SK-N-SH (cell line): ENCODE measurements at regions not wholly inside any gene's neighbourhood (a gene's known extent, or its start where the extent isn't known, plus 50 kb on each side); places are given as distances from the start of the nearest gene placed in this dataset.

Experiments
- CTCF ChIA-PET: fragments of 300-600, 350-600 bp; formaldehyde crosslinking; extraction: SDS; loops from one replicate; lab custom pipeline; 2021; lab: Yijun Ruan, JAX
- POLR2A ChIA-PET: fragments of 350-600 bp; sonication (Branson Sonifier 250); formaldehyde crosslinking; extraction: SDS; loops from one replicate; lab custom pipeline; 2020; ENCODE audit warnings: antibody characterized with exemption, inconsistent platforms; lab: Yijun Ruan, JAX
- DNase-seq: peaks from one replicate; pipeline ENCODE4 v3.0.0; 2012
- H2AFZ ChIP-seq: fragments of 200-600 bp; sonication (generic); 2 replicates; pipeline ENCODE4 v1.8.1; 2016; ENCODE audit warnings: antibody characterized with exemption, mild to moderate bottlenecking, low read depth
- H3F3A ChIP-seq: fragments of 200-600 bp; sonication (generic); replicated peaks from 2 replicates; pipeline ENCODE3; 2016; ENCODE audit warnings: antibody characterized with exemption, mild to moderate bottlenecking; ENCODE audit not compliant: insufficient read depth
- H3K27ac ChIP-seq, 2 experiments: fragments of 200-500 bp in 1 of 2; fragments of 200-600 bp in 1 of 2; sonication (Bioruptor generic) in 1 of 2; sonication (generic), shearing (Covaris generic) in 1 of 2; 2 replicates each; pipeline versions ENCODE4 v1.5.1 to v1.6.1; 2014 to 2016; ENCODE audit warnings: low read depth in 2 of 2, inconsistent platforms in 1 of 2, low read length in 1 of 2, mild to moderate bottlenecking in 1 of 2, mixed read lengths in 1 of 2
- H3K27me3 ChIP-seq: fragments of 200-600 bp; sonication (generic), shearing (Covaris generic); 2 replicates; pipeline ENCODE4 v1.6.1; 2016; ENCODE audit warnings: mixed run types; ENCODE audit not compliant: insufficient read depth
- H3K36me3 ChIP-seq, 2 experiments: fragments of 200-500 bp in 1 of 2; fragments of 200-600 bp in 1 of 2; sonication (Bioruptor generic) in 1 of 2; sonication (generic) in 1 of 2; replicated peaks in 1 of 2; 2 replicates each; pipeline versions ENCODE3 to v1.5.1; 2014 to 2016; ENCODE audit warnings: low read length in 1 of 2, mild to moderate bottlenecking in 1 of 2; ENCODE audit not compliant: insufficient read depth in 2 of 2, control insufficient read depth in 1 of 2
- H3K4me1 ChIP-seq, 2 experiments: fragments of 200-500 bp in 1 of 2; fragments of 200-600 bp in 1 of 2; sonication (Bioruptor generic) in 1 of 2; sonication (generic), shearing (Covaris generic) in 1 of 2; 2 replicates each; pipeline versions ENCODE4 v1.5.1 to v1.6.1; 2014 to 2016; ENCODE audit warnings: low read depth in 1 of 2, low read length in 1 of 2, mixed run types in 1 of 2; ENCODE audit not compliant: insufficient read depth in 2 of 2, control insufficient read depth in 1 of 2
- H3K4me2 ChIP-seq: fragments of 200-600 bp; sonication (generic), shearing (Covaris generic); 2 replicates; pipeline ENCODE4 v1.6.1; 2017; ENCODE audit warnings: mixed run types
- H3K4me3 ChIP-seq, 2 experiments: fragments of 200-500 bp in 1 of 2; fragments of 200-600 bp in 1 of 2; sonication (Bioruptor generic) in 1 of 2; sonication (generic), shearing (Covaris generic) in 1 of 2; 2 replicates each; pipeline versions ENCODE4 v1.5.1 to v1.8.1; 2014 to 2016; ENCODE audit warnings: low read depth in 2 of 2, inconsistent platforms in 1 of 2, low read length in 1 of 2, mild to moderate bottlenecking in 1 of 2, mixed read lengths in 1 of 2, moderate library complexity in 1 of 2
- H3K79me2 ChIP-seq: fragments of 200-600 bp; sonication (generic); 2 replicates; pipeline ENCODE4 v1.8.1; 2017; ENCODE audit warnings: mild to moderate bottlenecking; ENCODE audit not compliant: insufficient read depth
- H3K9ac ChIP-seq: fragments of 200-600 bp; sonication (generic); 2 replicates; pipeline ENCODE4 v1.6.1; 2017; ENCODE audit warnings: mixed run types
- H3K9me2 ChIP-seq: fragments of 200-600 bp; sonication (generic); 2 replicates; pipeline ENCODE4 v1.6.1; 2017; ENCODE audit warnings: mixed run types
- H3K9me3 ChIP-seq: fragments of 200-600 bp; sonication (generic); 2 replicates; pipeline ENCODE4 v1.6.1; 2017; ENCODE audit warnings: mixed run types, mild to moderate bottlenecking, moderate library complexity
- H4K20me1 ChIP-seq: fragments of 200-600 bp; sonication (generic); 2 replicates; pipeline ENCODE4 v1.6.1; 2017; ENCODE audit warnings: mild to moderate bottlenecking, mixed run types; ENCODE audit not compliant: insufficient read depth
- EP300 ChIP-seq, 2 experiments: IDR thresholded peaks; 2 replicates each; pipeline versions ENCODE4 v1.4.0 to v1.6.1; 2012; ENCODE audit warnings: borderline replicate concordance in 1 of 2, low read depth in 1 of 2, low read length in 1 of 2
- GABPA ChIP-seq: IDR thresholded peaks from 2 replicates; pipeline ENCODE4 v1.4.0; 2012; ENCODE audit warnings: low read depth, mild to moderate bottlenecking
- NRF1 ChIP-seq: IDR thresholded peaks from 2 replicates; pipeline ENCODE4 v1.6.1; 2012; ENCODE audit warnings: low read depth, mild to moderate bottlenecking, low read length
- RFX5 ChIP-seq: IDR thresholded peaks from 2 replicates; pipeline ENCODE4 v1.6.1; 2012; ENCODE audit warnings: mild to moderate bottlenecking, improper control_type of control experiment, low read length
- RXRA ChIP-seq: IDR thresholded peaks from 2 replicates; pipeline ENCODE4 v1.4.0; 2012; ENCODE audit warnings: low read depth, mild to moderate bottlenecking, borderline replicate concordance
- TAF1 ChIP-seq: IDR thresholded peaks from 2 replicates; pipeline ENCODE4 v1.6.1; 2012; ENCODE audit warnings: low read depth, mild to moderate bottlenecking, low read length, moderate library complexity, borderline replicate concordance
- YY1 ChIP-seq: IDR thresholded peaks from 2 replicates; pipeline ENCODE4 v1.4.0; 2012; ENCODE audit warnings: low read depth, mild to moderate bottlenecking
- WGBS: methylation state at CpG from one replicate; pipeline ENCODE4 v1.1.6; 2017; ENCODE audit warnings: low lambda C conversion rate; 5-methylcytosine and 5-hydroxymethylcytosine counted together
- TF ChIP-seq, protein P1 (sequence below): IDR thresholded peaks from 2 replicates; pipeline ENCODE4 v1.6.1; 2012; ENCODE audit warnings: mild to moderate bottlenecking, low read depth, low read length, moderate library complexity
- TF ChIP-seq, protein P2 (sequence below): fragments of 150-350 bp; IDR thresholded peaks from 2 replicates; pipeline ENCODE4 v1.6.1; 2016; ENCODE audit warnings: mild to moderate bottlenecking, low read depth, low read length
- TF ChIP-seq, protein P3 (sequence below): fragments of 150-350 bp; IDR thresholded peaks from 2 replicates; pipeline ENCODE4 v1.6.1; 2017; ENCODE audit warnings: antibody characterized with exemption, low read length, low read depth, borderline replicate concordance

DNA sequence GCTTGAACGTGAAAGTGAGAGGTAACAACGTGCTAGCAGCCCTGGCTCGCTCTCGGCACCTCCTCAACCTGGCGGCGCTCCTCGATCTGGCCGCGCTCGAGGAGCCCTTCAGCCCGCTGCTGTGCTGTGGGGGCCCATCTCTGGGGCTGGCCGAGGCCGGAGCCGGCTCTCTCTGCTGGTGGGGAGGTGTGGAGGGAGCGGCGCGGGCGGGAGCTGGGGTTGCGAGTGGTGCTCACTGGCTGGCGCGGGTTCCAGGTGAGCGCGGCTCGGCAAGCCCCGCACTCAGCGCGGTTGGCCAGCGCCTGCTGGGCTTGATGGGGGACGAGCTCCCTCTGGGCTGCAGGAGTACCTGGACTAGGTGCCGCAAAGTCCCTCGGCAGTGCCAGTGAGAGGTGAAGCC lies 52.5 kb upstream of the RPS6KA2 start:
- no peaks in the 10 kb centered on the region for H4K20me1 ChIP-seq
- H2AFZ ChIP-seq: no peak overlapping the region
- H3F3A ChIP-seq: no peaks in the 10 kb centered on the region
- no peaks in the 10 kb centered on the region for H3K36me3 ChIP-seq
- POLR2A ChIA-PET: no interaction called here
- peaks cover 0 to 4% of the 10 kb centered on the region in 2 experiments; a peak in 2 of 4 replicates for H3K4me1 ChIP-seq
- no peak overlapping the region for H3K9ac ChIP-seq
- no peak overlapping the region for H3K27ac ChIP-seq
- no peaks in the 10 kb centered on the region for H3K27me3 ChIP-seq
- CTCF ChIA-PET: interaction anchor here (1.1 kb wide), 1 partner anchor 146 kb away, joined by 3 read pairs; no protein-coding TSS in a partner anchor
- no peaks in the 10 kb centered on the region for H3K9me2 ChIP-seq
- no peak overlapping the region for H3K4me2 ChIP-seq
- H3K4me3 ChIP-seq: no peak overlapping the region
- TF ChIP-seq, protein P1, sequence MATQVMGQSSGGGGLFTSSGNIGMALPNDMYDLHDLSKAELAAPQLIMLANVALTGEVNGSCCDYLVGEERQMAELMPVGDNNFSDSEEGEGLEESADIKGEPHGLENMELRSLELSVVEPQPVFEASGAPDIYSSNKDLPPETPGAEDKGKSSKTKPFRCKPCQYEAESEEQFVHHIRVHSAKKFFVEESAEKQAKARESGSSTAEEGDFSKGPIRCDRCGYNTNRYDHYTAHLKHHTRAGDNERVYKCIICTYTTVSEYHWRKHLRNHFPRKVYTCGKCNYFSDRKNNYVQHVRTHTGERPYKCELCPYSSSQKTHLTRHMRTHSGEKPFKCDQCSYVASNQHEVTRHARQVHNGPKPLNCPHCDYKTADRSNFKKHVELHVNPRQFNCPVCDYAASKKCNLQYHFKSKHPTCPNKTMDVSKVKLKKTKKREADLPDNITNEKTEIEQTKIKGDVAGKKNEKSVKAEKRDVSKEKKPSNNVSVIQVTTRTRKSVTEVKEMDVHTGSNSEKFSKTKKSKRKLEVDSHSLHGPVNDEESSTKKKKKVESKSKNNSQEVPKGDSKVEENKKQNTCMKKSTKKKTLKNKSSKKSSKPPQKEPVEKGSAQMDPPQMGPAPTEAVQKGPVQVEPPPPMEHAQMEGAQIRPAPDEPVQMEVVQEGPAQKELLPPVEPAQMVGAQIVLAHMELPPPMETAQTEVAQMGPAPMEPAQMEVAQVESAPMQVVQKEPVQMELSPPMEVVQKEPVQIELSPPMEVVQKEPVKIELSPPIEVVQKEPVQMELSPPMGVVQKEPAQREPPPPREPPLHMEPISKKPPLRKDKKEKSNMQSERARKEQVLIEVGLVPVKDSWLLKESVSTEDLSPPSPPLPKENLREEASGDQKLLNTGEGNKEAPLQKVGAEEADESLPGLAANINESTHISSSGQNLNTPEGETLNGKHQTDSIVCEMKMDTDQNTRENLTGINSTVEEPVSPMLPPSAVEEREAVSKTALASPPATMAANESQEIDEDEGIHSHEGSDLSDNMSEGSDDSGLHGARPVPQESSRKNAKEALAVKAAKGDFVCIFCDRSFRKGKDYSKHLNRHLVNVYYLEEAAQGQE: no peak
- no peak for TF ChIP-seq RFX5
- no peak for DNase-seq
- H3K79me2 ChIP-seq: no peaks in the 10 kb centered on the region
- H3K9me3 ChIP-seq: no peaks in the 10 kb centered on the region
- 92% methylated on average over 14 of the region's 31 CpGs for WGBS

DNA sequence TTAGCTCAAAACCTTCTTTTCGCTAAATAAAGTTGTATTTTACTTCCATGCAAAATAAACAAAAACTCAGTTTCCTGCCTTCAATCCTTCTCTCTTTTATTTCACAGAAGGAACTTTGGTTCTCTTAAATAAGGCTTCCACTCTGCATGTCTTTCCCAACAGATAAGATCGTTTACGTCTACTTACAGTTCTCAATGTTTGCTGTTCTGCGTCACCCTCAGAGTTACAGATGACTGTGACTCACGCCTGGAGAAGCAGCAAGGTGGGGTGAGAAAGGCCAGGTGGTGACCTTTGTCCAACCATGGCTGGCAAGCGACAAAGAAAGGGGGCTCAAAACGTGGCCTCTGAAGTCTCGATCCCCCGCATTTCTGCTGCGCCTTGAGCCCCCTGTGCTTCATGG lies 51.4 kb upstream of the RPS6KA2 start:
- TF ChIP-seq RXRA (no peak), YY1 (no peak), GABPA (no peak), EP300 (IDR thresholded peaks at IDR 0.05; ENCODE audit: borderline replicate concordance in 1 of 2, low read depth in 1 of 2, low read length in 1 of 2) (no peak), TAF1 (no peak), NRF1 (no peak)
- TF ChIP-seq, protein P2, sequence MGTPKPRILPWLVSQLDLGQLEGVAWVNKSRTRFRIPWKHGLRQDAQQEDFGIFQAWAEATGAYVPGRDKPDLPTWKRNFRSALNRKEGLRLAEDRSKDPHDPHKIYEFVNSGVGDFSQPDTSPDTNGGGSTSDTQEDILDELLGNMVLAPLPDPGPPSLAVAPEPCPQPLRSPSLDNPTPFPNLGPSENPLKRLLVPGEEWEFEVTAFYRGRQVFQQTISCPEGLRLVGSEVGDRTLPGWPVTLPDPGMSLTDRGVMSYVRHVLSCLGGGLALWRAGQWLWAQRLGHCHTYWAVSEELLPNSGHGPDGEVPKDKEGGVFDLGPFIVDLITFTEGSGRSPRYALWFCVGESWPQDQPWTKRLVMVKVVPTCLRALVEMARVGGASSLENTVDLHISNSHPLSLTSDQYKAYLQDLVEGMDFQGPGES: no peak
- TF ChIP-seq, protein P3, sequence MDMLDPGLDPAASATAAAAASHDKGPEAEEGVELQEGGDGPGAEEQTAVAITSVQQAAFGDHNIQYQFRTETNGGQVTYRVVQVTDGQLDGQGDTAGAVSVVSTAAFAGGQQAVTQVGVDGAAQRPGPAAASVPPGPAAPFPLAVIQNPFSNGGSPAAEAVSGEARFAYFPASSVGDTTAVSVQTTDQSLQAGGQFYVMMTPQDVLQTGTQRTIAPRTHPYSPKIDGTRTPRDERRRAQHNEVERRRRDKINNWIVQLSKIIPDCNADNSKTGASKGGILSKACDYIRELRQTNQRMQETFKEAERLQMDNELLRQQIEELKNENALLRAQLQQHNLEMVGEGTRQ: no peak
- CTCF ChIA-PET: interaction anchor here (0.7 to 0.9 kb wide), 3 partner anchors 11 to 273 kb away, joined by 3 read pairs; no protein-coding TSS in a partner anchor
- no peak for DNase-seq

More for the DNA sequence above, 51.4 kb upstream of the RPS6KA2 start:
- Histone ChIP-seq H3K4me2 (no peak overlapping the region), H3K9me2 (no peaks in the 10 kb centered on the region), H3K9me3 (no peaks in the 10 kb centered on the region), H2AFZ (no peak overlapping the region), H3K36me3 (no peaks in the 10 kb centered on the region), H3K4me3 (no peak overlapping the region), H3K27ac (no peak overlapping the region), H3K4me1 (peaks cover under 1 to 10% of the 10 kb centered on the region in 2 experiments; a peak in 2 of 4 replicates), H4K20me1 (no peaks in the 10 kb centered on the region), H3K79me2 (no peaks in the 10 kb centered on the region), H3K9ac (no peak overlapping the region), H3F3A (no peaks in the 10 kb centered on the region), H3K27me3 (no peaks in the 10 kb centered on the region)
- POLR2A ChIA-PET: no interaction called here
- WGBS: 72% methylated on average over 10 of the region's 10 CpGs
